ENCODE measurements at regions not wholly inside any gene's neighbourhood (a gene's known extent, or its start where the extent isn't known, plus 50 kb on each side); places are given as distances from the start of the nearest gene placed in this dataset.

- TF ChIP-seq POLR2AphosphoS5 (IDR thresholded peaks at IDR 0.05; ENCODE audit: low read depth, low read length): no peak
- no peak for TF ChIP-seq RAD21 (IDR thresholded peaks at IDR 0.05; ENCODE audit: low read depth)
- no peak for TF ChIP-seq CBX3 (IDR thresholded peaks at IDR 0.05; ENCODE audit: low read depth)
- TF ChIP-seq MAX (IDR thresholded peaks at IDR 0.05): no peak
- no peak for TF ChIP-seq POLR2A (IDR thresholded peaks at IDR 0.05; ENCODE audit: borderline replicate concordance, extremely low read depth, insufficient read depth, insufficient read length)
- no peak for TF ChIP-seq CTCF (IDR thresholded peaks at IDR 0.05 in 2 of 3, conservative IDR thresholded peaks at IDR 0.05 in 1 of 3; ENCODE audit: borderline replicate concordance in 1 of 3, insufficient read depth in 1 of 3, low read depth in 2 of 3, low read length in 2 of 3)
- TF ChIP-seq REST (IDR thresholded peaks at IDR 0.05; ENCODE audit: low read depth): no peak
- TF ChIP-seq TCF7L2 (IDR thresholded peaks at IDR 0.05; ENCODE audit: borderline replicate concordance, extremely low read depth, insufficient read depth, insufficient read length): no peak
- no peak for TF ChIP-seq EZH2phosphoT487 (IDR thresholded peaks at IDR 0.05; ENCODE audit: borderline replicate concordance)
- TF ChIP-seq ZFX (IDR thresholded peaks at IDR 0.05): no peak
- TF ChIP-seq ATF3 (IDR thresholded peaks at IDR 0.05): no peak
- TF ChIP-seq CEBPB (IDR thresholded peaks at IDR 0.05; ENCODE audit: low read depth): no peak
- TF ChIP-seq EZH2 (IDR thresholded peaks at IDR 0.05): no peak
Measured at GRCh38 chr16:74153773-74154172, 142.8 kb upstream of the PSMD7 start.
